Fibroblast of skin of abdomen (primary cell): ENCODE measurements at regions not wholly inside any gene's neighbourhood (a gene's known extent, or its start where the extent isn't known, plus 50 kb on each side); places are given as distances from the start of the nearest gene placed in this dataset.

ENCODE experiments used
- DNase-seq: peaks from one replicate; pipeline ENCODE4 v3.0.0-alpha.2; 2013

GRCh38 chr18:25810736-25811135 is 279.7 kb downstream of the SS18 start:
- no peak for DNase-seq

DNA sequence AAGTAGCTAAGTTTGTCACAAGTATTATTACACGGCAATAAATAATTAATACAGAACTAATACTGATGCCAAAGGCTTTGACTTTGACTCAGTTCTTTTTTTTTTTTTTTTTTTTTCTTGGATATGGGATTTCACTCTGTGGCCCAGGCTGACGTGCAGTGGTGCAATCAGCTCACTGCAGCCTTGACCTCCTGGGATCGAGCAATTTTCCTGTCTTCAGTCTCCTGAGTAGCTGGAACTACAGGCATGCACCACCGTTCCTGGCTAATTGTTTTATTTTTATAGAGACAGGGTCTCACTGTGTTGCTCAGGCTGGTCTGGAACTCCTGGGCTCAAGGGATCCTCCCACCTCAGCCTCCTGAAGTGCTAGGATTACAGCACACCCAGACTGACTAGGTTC is 284.5 kb downstream of the SS18 start:
- DNase-seq, result no peak

GRCh38 chr18:25805323-25805722 is 285.1 kb downstream of the SS18 start:
- peak; percentile 97 for DNase-seq

- peak; percentile 78 for DNase-seq
These were observed 291.2 kb downstream of the SS18 start for GRCh38 chr18:25799231-25799630.

- peak; percentile 42 for DNase-seq
These were observed 292.4 kb downstream of the SS18 start for GRCh38 chr18:25798046-25798445.

- no peak for DNase-seq
These were observed 295.2 kb downstream of the SS18 start for GRCh38 chr18:25795213-25795612.

DNA sequence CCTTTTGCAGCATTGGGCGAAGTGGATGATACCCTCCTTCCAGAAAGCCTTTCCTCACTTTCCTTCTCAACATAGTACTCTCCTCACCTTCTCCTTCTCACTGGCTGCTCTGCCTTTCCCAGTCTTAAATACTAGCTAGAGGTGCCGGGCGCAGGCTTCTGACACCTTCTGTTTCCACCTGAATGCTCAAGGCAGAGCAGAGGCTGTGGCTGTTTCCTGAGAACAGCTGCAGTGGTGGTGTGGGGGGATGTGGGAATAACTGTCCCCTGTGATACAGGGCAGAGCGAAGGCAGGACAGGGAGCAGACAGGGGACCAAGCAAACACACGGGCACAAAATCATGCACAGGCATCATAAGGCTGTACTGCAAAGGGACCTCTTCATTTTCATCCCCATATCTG is 303.1 kb downstream of the SS18 start:
- DNase-seq, result no peak

DNA sequence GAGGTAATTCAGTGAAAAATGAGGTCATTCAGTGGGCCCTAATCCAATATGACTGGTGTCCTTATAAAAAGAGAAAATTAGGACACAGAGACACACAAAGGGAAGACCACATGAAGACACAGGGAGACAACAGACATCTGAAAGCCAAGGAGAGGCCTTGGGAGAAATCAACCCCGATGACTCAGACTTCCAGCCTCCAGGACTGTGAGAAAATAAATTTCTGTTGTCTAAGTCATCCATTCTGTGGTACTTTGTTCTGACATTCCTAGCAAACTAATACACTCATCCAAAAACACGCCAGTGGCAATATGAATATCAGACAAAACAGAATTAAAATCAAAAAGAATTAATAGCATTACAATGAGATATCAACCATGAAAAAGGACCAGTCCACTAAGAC is 303.7 kb downstream of the SS18 start:
- peak; percentile 95 for DNase-seq

DNA sequence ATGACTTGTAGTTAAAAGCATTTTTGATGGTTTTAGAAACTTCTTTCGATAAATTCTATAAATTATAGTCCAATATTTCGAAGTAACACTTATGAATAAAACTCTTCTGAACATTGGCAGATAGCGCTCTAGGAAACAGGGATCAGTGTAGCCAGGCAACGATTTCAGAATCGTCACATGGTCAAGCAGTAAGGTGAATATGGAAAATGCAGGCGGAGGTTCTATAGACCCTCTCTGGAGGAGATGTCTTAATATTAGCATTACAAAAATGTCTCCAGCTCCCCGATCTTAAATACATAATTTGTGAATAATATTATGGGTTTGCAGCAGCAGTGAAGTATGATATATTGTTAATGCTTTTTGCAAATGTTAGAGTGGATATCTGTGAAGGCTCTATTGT is 310.3 kb downstream of the SS18 start:
- no peak for DNase-seq

DNA sequence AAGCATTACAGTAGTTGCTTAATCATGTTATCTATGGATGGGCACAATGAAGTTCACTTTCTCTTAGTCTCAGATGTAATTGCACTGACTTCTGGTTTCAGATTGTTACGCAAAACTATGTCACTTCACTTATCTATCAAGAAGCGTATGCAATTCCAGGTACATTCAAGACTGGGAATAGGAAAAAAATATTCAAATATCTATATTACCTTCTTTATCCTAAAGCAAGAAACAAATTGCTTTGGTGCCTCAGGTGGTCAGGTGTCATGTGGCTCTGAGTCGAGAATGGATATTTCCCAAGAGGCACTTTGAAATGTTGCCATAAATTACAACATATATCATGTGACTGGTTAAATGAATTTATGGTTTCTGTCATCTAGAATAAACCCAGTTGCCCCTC is 318.6 kb downstream of the SS18 start:
- DNase-seq, result no peak

DNA sequence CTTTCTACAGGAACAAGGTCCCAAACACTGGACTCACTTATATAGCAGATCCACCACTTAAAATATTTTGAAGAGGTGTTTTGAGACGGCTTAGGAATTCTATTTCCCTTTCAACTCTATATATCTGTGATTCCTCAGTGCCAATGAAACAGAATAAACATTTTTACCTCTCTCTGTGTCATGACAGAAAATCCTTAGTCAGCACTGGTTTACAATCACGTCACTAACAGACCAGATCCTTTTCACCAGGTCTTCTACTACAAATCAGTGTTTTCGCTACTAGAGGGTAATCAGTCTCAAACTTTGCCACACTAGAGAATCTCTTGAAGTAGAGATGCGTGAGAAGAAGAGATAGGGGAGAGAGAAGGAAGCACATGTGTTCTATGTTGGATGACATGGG is 325.6 kb downstream of the SS18 start:
- no peak for DNase-seq

DNA sequence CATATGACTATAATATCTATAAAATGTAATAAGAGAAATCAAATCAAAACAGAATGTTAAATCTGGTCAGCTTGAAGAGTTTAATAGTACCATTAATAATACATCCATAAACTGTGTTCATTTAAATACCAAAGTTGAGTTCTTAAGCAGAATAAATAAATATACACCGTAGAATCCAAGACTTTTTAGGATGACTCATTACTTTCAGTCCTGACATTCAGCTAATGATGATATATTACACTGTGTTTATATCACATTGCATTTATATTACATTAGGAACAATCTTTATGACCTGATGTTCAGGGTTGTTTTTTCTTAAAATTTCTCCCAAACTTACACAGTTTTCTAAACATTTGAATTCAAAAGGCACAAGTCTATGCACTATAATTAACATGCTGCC is 331.3 kb downstream of the SS18 start:
- DNase-seq, result peak; percentile 54

DNA sequence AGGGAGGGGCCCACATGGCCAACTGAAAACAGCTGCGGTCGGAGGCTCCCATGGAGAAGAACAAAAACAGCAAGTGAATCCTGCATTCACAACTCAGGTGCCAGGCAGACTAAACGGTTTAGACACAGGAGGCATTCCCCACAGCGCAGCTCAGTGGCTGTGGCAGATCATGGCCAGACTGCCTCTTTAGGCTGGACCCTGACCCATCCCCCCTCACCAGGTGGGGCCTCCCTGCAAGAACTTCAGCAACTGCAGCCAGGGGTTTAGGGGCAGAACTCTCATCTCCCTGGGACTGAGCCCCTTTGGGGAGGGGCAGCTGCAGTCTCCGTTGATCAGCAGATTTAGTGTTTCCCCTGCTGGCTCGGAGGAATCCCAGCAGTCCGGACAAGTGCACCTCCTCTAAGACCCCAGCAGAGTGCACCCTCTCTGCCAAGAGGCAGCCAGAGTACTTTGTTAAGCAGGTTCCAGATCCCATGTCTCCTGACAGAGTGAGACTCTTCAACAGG is 346.7 kb downstream of the SS18 start:
- no peak for DNase-seq

- DNase-seq, result no peak
These were observed 351.0 kb downstream of the SS18 start for GRCh38 chr18:25739376-25739775.

DNA sequence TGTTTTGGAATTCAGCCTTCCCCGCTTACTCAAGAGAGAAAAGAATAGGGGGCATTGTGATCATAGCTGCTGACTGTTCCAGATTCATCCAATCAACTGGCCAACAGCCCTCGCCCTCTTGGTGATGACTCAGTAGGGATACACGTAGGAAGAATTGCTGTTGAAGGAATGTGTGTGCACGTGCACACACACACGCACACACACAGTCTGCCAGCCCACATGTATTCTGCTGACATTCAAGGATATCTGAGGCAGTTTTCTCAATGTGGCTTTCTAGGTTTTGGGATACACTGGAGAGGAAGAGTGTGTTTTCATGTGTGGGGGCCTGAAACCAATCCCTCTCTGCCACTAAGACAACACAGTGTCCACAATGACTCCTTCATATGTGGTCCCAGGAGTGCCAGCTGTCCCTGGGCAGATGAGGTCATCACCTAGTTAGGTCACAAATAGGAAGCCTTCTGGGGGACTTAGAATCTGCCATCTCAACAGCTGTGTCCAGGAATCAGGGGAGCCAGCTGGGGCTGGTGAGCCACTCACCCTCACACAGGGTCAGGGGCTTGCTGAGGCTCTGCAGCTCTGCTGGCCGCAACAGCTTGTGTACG is 352.6 kb downstream of the SS18 start:
- peak; percentile 98 for DNase-seq

DNA sequence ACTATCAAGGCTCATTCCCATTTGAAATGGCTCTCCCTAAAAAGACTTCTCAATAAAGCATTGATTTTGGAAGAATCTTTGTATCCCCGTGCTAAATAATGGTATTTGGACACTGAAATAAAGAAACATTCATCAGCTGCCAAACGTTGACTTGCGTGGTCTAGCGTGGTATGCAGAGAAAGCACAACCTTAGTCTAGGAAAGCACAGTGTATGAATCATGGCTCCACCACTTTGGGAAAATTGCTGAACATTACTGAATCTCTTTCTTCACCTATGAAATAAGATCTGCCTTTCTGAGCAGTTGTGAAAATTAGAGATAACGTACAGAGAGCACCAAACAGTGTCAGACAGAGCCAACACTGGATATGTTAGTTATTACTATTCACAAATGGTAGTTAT is 353.9 kb downstream of the SS18 start:
- peak; percentile 68 for DNase-seq

DNA sequence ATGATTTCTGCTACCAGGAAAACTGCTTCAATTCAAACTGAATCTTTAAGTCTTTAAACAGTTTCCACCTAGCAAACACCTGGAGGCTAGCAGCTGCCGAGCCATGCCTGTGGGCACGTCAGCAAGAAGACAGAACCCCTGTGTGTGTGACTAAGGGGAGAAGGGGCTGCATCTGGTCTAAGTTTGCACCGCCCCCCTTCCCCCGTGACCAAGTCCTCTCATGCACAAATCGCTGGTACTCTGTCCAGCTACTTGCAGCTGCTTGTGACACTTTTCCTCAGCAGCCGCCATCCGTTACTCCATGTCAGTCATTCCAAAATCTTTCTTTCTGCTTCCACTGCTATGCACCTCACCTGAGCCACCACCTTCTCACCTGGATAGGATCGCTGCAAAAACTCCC is 355.0 kb downstream of the SS18 start:
- DNase-seq, result no peak

DNA sequence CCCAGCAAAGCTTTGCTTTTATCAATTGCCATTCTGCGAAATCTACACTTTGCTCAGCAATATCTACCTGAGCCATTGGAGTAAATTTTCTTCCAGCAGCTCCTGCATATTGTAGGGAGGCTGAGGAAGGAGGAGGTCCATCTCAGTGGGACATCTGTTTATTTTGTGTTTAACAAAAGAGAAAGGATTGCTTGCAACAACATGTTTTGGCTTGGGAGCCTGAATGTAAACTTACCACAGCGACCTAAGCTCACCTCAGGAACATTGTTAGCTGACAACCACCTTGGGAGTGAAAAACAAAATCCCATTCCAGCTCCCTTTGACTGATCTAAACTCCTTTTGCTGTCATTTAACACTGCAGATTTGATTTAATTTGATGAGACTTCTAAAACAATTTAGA is 356.1 kb downstream of the SS18 start:
- DNase-seq, result no peak

DNA sequence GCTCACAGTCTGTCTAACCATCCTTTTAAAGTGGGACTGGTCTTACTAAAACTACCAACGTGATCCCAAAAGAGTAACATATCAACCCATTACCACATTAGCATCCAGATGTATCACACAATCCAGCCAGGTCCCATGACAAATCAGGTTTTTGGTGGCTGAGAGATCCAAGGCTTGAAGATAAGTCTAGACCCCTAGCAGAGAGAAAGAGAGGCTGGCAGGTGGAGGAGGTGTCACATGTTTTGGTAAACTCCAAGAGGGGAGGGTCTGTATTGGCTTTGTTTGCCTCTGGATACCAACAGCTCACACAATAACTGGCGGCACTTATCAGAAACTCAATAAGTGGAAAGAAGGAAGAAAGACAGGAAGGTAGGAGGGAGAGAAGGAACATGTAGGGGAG is 357.6 kb downstream of the SS18 start:
- DNase-seq, result no peak

GRCh38 chr18:25729072-25729471 is 361.3 kb downstream of the SS18 start:
- peak; percentile 76 for DNase-seq

DNA sequence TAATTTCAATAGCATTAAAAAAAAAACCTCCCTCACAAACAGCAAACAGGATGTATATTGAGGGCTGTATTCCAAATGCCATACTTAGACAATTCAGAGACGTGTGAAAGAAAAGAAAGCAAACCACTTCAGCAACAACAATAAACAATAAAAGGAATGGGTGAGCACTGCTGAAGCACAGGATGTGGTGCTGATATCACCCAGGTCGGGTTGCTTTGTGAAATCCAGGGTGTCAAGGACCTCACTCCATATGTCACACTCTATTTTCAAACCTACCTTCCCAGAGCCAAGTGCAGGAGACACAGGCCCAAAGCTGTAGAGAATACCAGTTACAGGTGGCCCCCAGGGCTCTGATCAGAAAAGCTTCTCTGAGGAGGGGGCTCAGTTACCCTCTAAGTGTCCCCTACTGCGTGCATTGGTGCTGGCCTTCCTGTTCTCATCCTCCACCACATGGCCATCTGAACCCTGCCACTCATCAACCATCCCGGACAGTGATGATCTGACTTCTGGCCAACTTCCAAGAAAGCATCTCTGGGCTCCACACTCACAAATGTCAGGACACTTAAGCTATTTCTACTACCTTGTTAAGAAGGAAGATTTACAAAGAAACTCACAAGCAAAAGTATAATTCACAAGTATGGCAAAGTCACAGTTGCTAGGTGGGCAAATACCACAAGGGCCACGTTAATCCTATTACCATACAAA is 363.0 kb downstream of the SS18 start:
- DNase-seq, result no peak

GRCh38 chr18:25726298-25726697 is 364.1 kb downstream of the SS18 start:
- DNase-seq, result peak; percentile 82

- DNase-seq, result peak; percentile 55
These were observed 364.9 kb downstream of the SS18 start for GRCh38 chr18:25725501-25725900.

DNA sequence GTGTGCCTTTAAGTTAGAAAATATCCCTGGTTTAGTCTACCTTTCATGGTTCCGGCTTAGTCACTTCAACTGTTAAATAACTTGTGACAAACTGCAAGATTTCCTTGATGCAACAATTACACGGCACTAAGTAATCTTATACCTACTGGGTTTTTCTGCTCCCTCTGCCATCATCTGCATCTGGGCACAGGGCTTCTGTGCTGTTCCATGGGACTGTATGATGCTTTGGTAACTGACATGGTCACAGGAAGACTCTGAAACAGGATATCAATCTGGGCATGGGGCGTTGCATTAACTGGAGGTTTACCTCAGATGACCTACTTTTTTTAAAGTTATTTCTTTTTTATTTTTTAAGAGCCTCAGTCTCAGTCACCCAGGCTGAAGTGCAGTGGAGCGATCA is 365.4 kb downstream of the SS18 start:
- DNase-seq, result peak; percentile 31

GRCh38 chr18:25724121-25724520 is 366.3 kb downstream of the SS18 start:
- DNase-seq, result no peak
